ENCODE measurements at regions not wholly inside any gene's neighbourhood (a gene's known extent, or its start where the extent isn't known, plus 50 kb on each side); places are given as distances from the start of the nearest gene placed in this dataset.

- TF ChIP-seq CTCF (IDR thresholded peaks at IDR 0.05; ENCODE audit: insufficient read depth, low read length, poor library complexity, severe bottlenecking) (no peak), EZH2phosphoT487 (conservative IDR thresholded peaks at IDR 0.05; ENCODE audit: low read length) (no peak)
These were observed 640.0 kb downstream of the SH2D4B start for GRCh38 chr10:81177651-81178244.

Measured in SU-DHL-6 (cell line).